Activated CD4-positive, alpha-beta T cell treated with anti-CD3 and anti-CD28 coated beads for 36 hours (primary cell): ENCODE measurements at regions not wholly inside any gene's neighbourhood (a gene's known extent, or its start where the extent isn't known, plus 50 kb on each side); places are given as distances from the start of the nearest gene placed in this dataset.
"Not testable (repeated sequence)": the region's sequence is repeated elsewhere in the genome, so short reads cannot be mapped to it uniquely, and the experiment has no call there.

Experiments
- ATAC-seq: fragments of 200-7000 bp; cut with Tn5 transposase; one replicate; pipeline ENCODE4 v1.10.0; 2021; ENCODE audit warnings: mild to moderate bottlenecking, moderate library complexity
- CTCF ChIA-PET: fragments of 350-600 bp; sonication (Branson Sonifier 250); formaldehyde crosslinking; loops from one replicate; lab custom pipeline; 2021; ENCODE audit warnings: antibody characterized with exemption; lab: Charles Lee
- POLR2A ChIA-PET: fragments of 350-600 bp; sonication (Branson Sonifier 250); formaldehyde crosslinking; loops from one replicate; lab custom pipeline; 2021; ENCODE audit warnings: antibody characterized with exemption, inconsistent platforms; lab: Charles Lee
- DNase-seq: peaks from one replicate; pipeline ENCODE4 v3.0.0-alpha.2; 2020
- H3K27ac Mint-ChIP-seq: one replicate; pipeline ENCODE4 v1.8.0; 2021; ENCODE audit warnings: mixed read lengths
- H3K27me3 Mint-ChIP-seq: one replicate; pipeline ENCODE4 v1.8.0; 2021; ENCODE audit warnings: mixed read lengths
- H3K36me3 Mint-ChIP-seq: one replicate; pipeline ENCODE4 v1.8.0; 2021; ENCODE audit warnings: low read depth, mixed read lengths
- H3K4me1 Mint-ChIP-seq: one replicate; pipeline ENCODE4 v1.8.0; 2021; ENCODE audit warnings: mixed read lengths
- H3K4me3 Mint-ChIP-seq: one replicate; pipeline ENCODE4 v1.8.0; 2021; ENCODE audit warnings: mild to moderate bottlenecking, moderate library complexity, mixed read lengths
- H3K9me3 Mint-ChIP-seq: one replicate; pipeline ENCODE4 v1.8.0; 2021; ENCODE audit warnings: low read depth, mixed read lengths
- intact Hi-C, 2 experiments: fragments of 100-400 bp; cut with DNase I in 1 of 2; cut with micrococcal nuclease in 1 of 2; formaldehyde crosslinking; loops; one replicate each; pipeline versions ENCODE4 v1.14.2 to v1.15.1; 2022 to 2024; cut with DNase I, micrococcal nuclease

GRCh38 chr4:19030048-19030447, 1008.5 kb upstream of the LCORL start:
- intact Hi-C loops: no loop called here
- no peak for DNase-seq
- ATAC-seq: no peak
- POLR2A ChIA-PET: no interaction called here
- Mint-ChIP-seq H3K27me3 (no peaks in the 10 kb centered on the region), H3K4me3 (no peak overlapping the region), H3K36me3 (no peaks in the 10 kb centered on the region), H3K4me1 (no peaks in the 10 kb centered on the region), H3K9me3 (peaks cover 10% of the 10 kb centered on the region), H3K27ac (no peak overlapping the region)
- CTCF ChIA-PET: no interaction called here

- no peak overlapping the region for H3K4me3 Mint-ChIP-seq
- no peaks in the 10 kb centered on the region for H3K27me3 Mint-ChIP-seq
- no peak overlapping the region for H3K27ac Mint-ChIP-seq
- ATAC-seq: no peak
- H3K4me1 Mint-ChIP-seq: no peaks in the 10 kb centered on the region
- intact Hi-C loops: no loop called here
- POLR2A ChIA-PET: no interaction called here
- no peaks in the 10 kb centered on the region for H3K36me3 Mint-ChIP-seq
- no peaks in the 10 kb centered on the region for H3K9me3 Mint-ChIP-seq
- DNase-seq: no peak
- CTCF ChIA-PET: interaction anchor here (0.8 kb wide), 1 partner anchor 262 kb away, joined by 3 read pairs; no protein-coding TSS in a partner anchor
Measured at GRCh38 chr4:19026281-19026680, 1004.7 kb upstream of the LCORL start.

- Mint-ChIP-seq H3K27me3 (no peaks in the 10 kb centered on the region), H3K9me3 (peaks cover 5% of the 10 kb centered on the region), H3K36me3 (no peaks in the 10 kb centered on the region), H3K27ac (no peak overlapping the region), H3K4me3 (no peak overlapping the region), H3K4me1 (no peaks in the 10 kb centered on the region)
- POLR2A ChIA-PET: no interaction called here
- ATAC-seq (no peak), DNase-seq (no peak)
- intact Hi-C loops: no loop called here
- CTCF ChIA-PET: no interaction called here
Measured at GRCh38 chr4:19025031-19025430, 1003.5 kb upstream of the LCORL start.

GRCh38 chr4:19024047-19024446, 1002.5 kb upstream of the LCORL start:
- POLR2A ChIA-PET: no interaction called here
- CTCF ChIA-PET: no interaction called here
- Mint-ChIP-seq H3K36me3 (no peaks in the 10 kb centered on the region), H3K4me3 (no peak overlapping the region), H3K27ac (no peak overlapping the region), H3K9me3 (peaks cover 5% of the 10 kb centered on the region), H3K4me1 (no peaks in the 10 kb centered on the region), H3K27me3 (no peaks in the 10 kb centered on the region)
- DNase-seq (no peak), ATAC-seq (no peak)
- intact Hi-C loops: no loop called here

GRCh38 chr4:19021617-19022016, 1000.1 kb upstream of the LCORL start:
- ATAC-seq: no peak
- no peaks in the 10 kb centered on the region for H3K36me3 Mint-ChIP-seq
- no peak for DNase-seq
- ChIA-PET POLR2A (no interaction called here), CTCF (no interaction called here)
- H3K27me3 Mint-ChIP-seq: no peaks in the 10 kb centered on the region
- H3K27ac Mint-ChIP-seq: no peak overlapping the region
- intact Hi-C loops: no loop called here
- no peak overlapping the region for H3K4me3 Mint-ChIP-seq
- H3K9me3 Mint-ChIP-seq: peaks cover 5% of the 10 kb centered on the region
- H3K4me1 Mint-ChIP-seq: no peaks in the 10 kb centered on the region

- H3K4me1 Mint-ChIP-seq, CTCF ChIA-PET, H3K27ac Mint-ChIP-seq, POLR2A ChIA-PET, H3K4me3 Mint-ChIP-seq, DNase-seq, H3K9me3 Mint-ChIP-seq, H3K36me3 Mint-ChIP-seq, ATAC-seq, H3K27me3 Mint-ChIP-seq, intact Hi-C loops: not testable (repeated sequence)
Measured at GRCh38 chr4:19016550-19016949, 995.0 kb upstream of the LCORL start.

- ChIA-PET POLR2A (no interaction called here), CTCF (no interaction called here)
- H3K27ac Mint-ChIP-seq: no peak overlapping the region
- intact Hi-C loops: no loop called here
- no peaks in the 10 kb centered on the region for H3K27me3 Mint-ChIP-seq
- DNase-seq (no peak), ATAC-seq (no peak)
- no peaks in the 10 kb centered on the region for H3K4me1 Mint-ChIP-seq
- peaks cover 4% of the 10 kb centered on the region for H3K9me3 Mint-ChIP-seq
- no peaks in the 10 kb centered on the region for H3K36me3 Mint-ChIP-seq
- no peak overlapping the region for H3K4me3 Mint-ChIP-seq
Measured at GRCh38 chr4:19014594-19014993, 993.0 kb upstream of the LCORL start.

- ChIA-PET CTCF (no interaction called here), POLR2A (no interaction called here)
- no peaks in the 10 kb centered on the region for H3K4me1 Mint-ChIP-seq
- no peak overlapping the region for H3K4me3 Mint-ChIP-seq
- H3K36me3 Mint-ChIP-seq: no peaks in the 10 kb centered on the region
- intact Hi-C loops: no loop called here
- no peak for DNase-seq
- H3K9me3 Mint-ChIP-seq: peaks cover 4% of the 10 kb centered on the region
- ATAC-seq: no peak
- H3K27ac Mint-ChIP-seq: no peak overlapping the region
- no peaks in the 10 kb centered on the region for H3K27me3 Mint-ChIP-seq
Measured at GRCh38 chr4:19010761-19011160, 989.2 kb upstream of the LCORL start.

GRCh38 chr4:19009881-19010280, 988.3 kb upstream of the LCORL start:
- no peaks in the 10 kb centered on the region for H3K36me3 Mint-ChIP-seq
- H3K4me1 Mint-ChIP-seq: no peaks in the 10 kb centered on the region
- intact Hi-C loops: no loop called here
- H3K27ac Mint-ChIP-seq: no peak overlapping the region
- peaks cover 4% of the 10 kb centered on the region for H3K9me3 Mint-ChIP-seq
- no peak for DNase-seq
- no peak for ATAC-seq
- ChIA-PET CTCF (no interaction called here), POLR2A (no interaction called here)
- H3K4me3 Mint-ChIP-seq: no peak overlapping the region
- H3K27me3 Mint-ChIP-seq: no peaks in the 10 kb centered on the region

- H3K9me3 Mint-ChIP-seq: peaks cover 7% of the 10 kb centered on the region
- ChIA-PET CTCF (no interaction called here), POLR2A (no interaction called here)
- ATAC-seq (no peak), DNase-seq (no peak)
- no peaks in the 10 kb centered on the region for H3K4me1 Mint-ChIP-seq
- no peaks in the 10 kb centered on the region for H3K36me3 Mint-ChIP-seq
- intact Hi-C loops: no loop called here
- H3K27ac Mint-ChIP-seq: no peak overlapping the region
- no peaks in the 10 kb centered on the region for H3K27me3 Mint-ChIP-seq
- no peak overlapping the region for H3K4me3 Mint-ChIP-seq
Measured at GRCh38 chr4:19005211-19005610, 983.7 kb upstream of the LCORL start.

GRCh38 chr4:19002170-19002569, 980.6 kb upstream of the LCORL start:
- no peak overlapping the region for H3K4me3 Mint-ChIP-seq
- intact Hi-C loops: no loop called here
- H3K4me1 Mint-ChIP-seq: no peaks in the 10 kb centered on the region
- H3K36me3 Mint-ChIP-seq: no peaks in the 10 kb centered on the region
- no peak for ATAC-seq
- no peaks in the 10 kb centered on the region for H3K27me3 Mint-ChIP-seq
- H3K27ac Mint-ChIP-seq: no peak overlapping the region
- no peak for DNase-seq
- peaks cover 3% of the 10 kb centered on the region for H3K9me3 Mint-ChIP-seq
- ChIA-PET POLR2A (no interaction called here), CTCF (no interaction called here)

- DNase-seq: no peak
Measured at GRCh38 chr4:18999595-18999994, 978.0 kb upstream of the LCORL start.

GRCh38 chr4:18981234-18981615, 959.7 kb upstream of the LCORL start:
- DNase-seq: no peak
- ATAC-seq: no peak
- POLR2A ChIA-PET: no interaction called here
- Mint-ChIP-seq H3K27me3 (no peaks in the 10 kb centered on the region), H3K4me3 (no peak overlapping the region), H3K9me3 (peaks cover 5% of the 10 kb centered on the region), H3K36me3 (no peaks in the 10 kb centered on the region), H3K27ac (no peak overlapping the region), H3K4me1 (no peaks in the 10 kb centered on the region)
- CTCF ChIA-PET: no interaction called here
- intact Hi-C loops: no loop called here

More at GRCh38 chr4:18999595-18999994, 978.0 kb upstream of the LCORL start:
- H3K27me3 Mint-ChIP-seq: no peaks in the 10 kb centered on the region
- no peak for ATAC-seq
- H3K4me1 Mint-ChIP-seq: no peaks in the 10 kb centered on the region
- H3K27ac Mint-ChIP-seq: no peak overlapping the region
- H3K9me3 Mint-ChIP-seq: peaks cover 3% of the 10 kb centered on the region
- intact Hi-C loops: no loop called here
- H3K36me3 Mint-ChIP-seq: no peaks in the 10 kb centered on the region
- ChIA-PET POLR2A (no interaction called here), CTCF (no interaction called here)
- H3K4me3 Mint-ChIP-seq: no peak overlapping the region
